Heart left ventricle (tissue), 16 donors: ENCODE measurements at regions not wholly inside any gene's neighbourhood (a gene's known extent, or its start where the extent isn't known, plus 50 kb on each side); places are given as distances from the start of the nearest gene placed in this dataset.

Source experiments
- ATAC-seq, 4 donors: fragments of 200-7000 bp; cut with Tn5 transposase; one replicate each; pipeline ENCODE4 v1.9.1; 2020 to 2022; ENCODE audit warnings: moderate library complexity in 4 of 4, mild to moderate bottlenecking in 3 of 4, moderate number of reproducible peaks in 1 of 4
- DNase-seq, 5 donors: peaks; one replicate each; pipeline ENCODE4 v3.0.0-alpha.2; 2020
- H3K27ac ChIP-seq, 12 donors: fragments of 200-600 bp; sonication (generic) in 4 of 12; one replicate each; pipeline versions ENCODE4 v1.5.0 to v1.8.0; 2016 to 2022; ENCODE audit warnings: mild to moderate bottlenecking in 2 of 12
- H3K27me3 ChIP-seq, 9 donors: fragments of 200-600 bp; sonication (generic) in 2 of 9; one replicate each; pipeline versions ENCODE4 v1.5.1 to v1.8.0; 2016 to 2022; ENCODE audit warnings: mild to moderate bottlenecking in 3 of 9
- H3K36me3 ChIP-seq, 9 donors: fragments of 200-600 bp; sonication (generic) in 2 of 9; one replicate each; pipeline versions ENCODE4 v1.5.0 to v1.8.0; 2018 to 2022; ENCODE audit warnings: mild to moderate bottlenecking in 2 of 9
- H3K4me1 ChIP-seq, 12 donors: fragments of 200-600 bp; sonication (generic) in 4 of 12; one replicate each; pipeline versions ENCODE4 v1.5.0 to v1.8.0; 2016 to 2022; ENCODE audit warnings: mild to moderate bottlenecking in 3 of 12
- H3K4me3 ChIP-seq, 12 donors: fragments of 200-600 bp; sonication (generic) in 4 of 12; one replicate each; pipeline versions ENCODE4 v1.5.0 to v1.8.0; 2017 to 2022; ENCODE audit warnings: mild to moderate bottlenecking in 9 of 12, moderate library complexity in 4 of 12
- H3K9me3 ChIP-seq, 12 donors: fragments of 200-600 bp; sonication (generic) in 4 of 12; one replicate each; pipeline versions ENCODE4 v1.5.0 to v1.8.0; 2016 to 2022; ENCODE audit warnings: mild to moderate bottlenecking in 1 of 12
- CTCF ChIP-seq, 12 donors: fragments of 200-600 bp; sonication (generic) in 4 of 12; IDR thresholded peaks; one replicate each; pipeline versions ENCODE4 v1.5.0 to v1.8.0; 2018 to 2022; ENCODE audit warnings: antibody characterized with exemption in 12 of 12, mild to moderate bottlenecking in 5 of 12
- POLR2A ChIP-seq, 2 donors: fragments of 450-650 bp; IDR thresholded peaks; one replicate each; pipeline ENCODE4 v1.6.1; 2017; ENCODE audit warnings: antibody characterized with exemption in 2 of 2, mild to moderate bottlenecking in 2 of 2, moderate library complexity in 2 of 2
- WGBS, 4 donors: extraction: QIAGEN DNeasy Blood & Tissue Kit in 2 of 4; methylation state at CpG; one replicate each; pipeline versions ENCODE4 v1.1.5 to v1.1.7; 2013 to 2018; 5-methylcytosine and 5-hydroxymethylcytosine counted together
- intact Hi-C, 10 donors: fragments of 100-400 bp; cut with DNase I; formaldehyde crosslinking; loops; one replicate each; pipeline versions ENCODE4 v1.11.1 to v1.14.2; 2022
- donor health status: ischemic (EF 13 %, LVEDD 7.1; RV severe dilation, severe dysfunction).
- donor health status: healthy with polysubstance abuse.
- donor health status: DM: no; HTN: yes; CAD: no.
- donor health status: DM: no; HTN: no; CAD: no.
- donor health status: ischemic (EF 25% LVEDD 6.9; RV normal size, moderate dysfunction).
- donor health status: ischemic (EF 25% LVEDD 5.7; RV mildly dilated, moderate dysfunction).
- donor health status: healthy.
- donor health status: DM: yes; HTN: yes; CAD: no.
- donor health status: ischemic (EF 35%, LVEDD 5.7; RV mildly dilated, moderate dysfunction).
- donor health status: nonischemic (EF 11% LVEDD 7.7; RV severe dilation, severe dysfunction).
- donor health status: DM: yes; HTN: yes; CAD: no.
- donor health status: PGD.
- donor health status: ischemic (EF 29% LVEDD 5.4; RV normal size, mild dysfunction).
- donor health status: nonischemic (EF 23%, LVEDD 6.1; RV moderate dilation, normal function).

- Histone ChIP-seq H3K27ac (no peak overlapping the region), H3K4me3 (no peak overlapping the region), H3K36me3 (no peaks in the 10 kb centered on the region), H3K27me3 (peaks cover 0 to 14% (median 0%) of the 10 kb centered on the region in 9 donors), H3K4me1 (no peaks in the 10 kb centered on the region), H3K9me3 (peaks cover 0 to 7% (median 0%) of the 10 kb centered on the region in 12 donors)
- 68 to 83% (median 73%) methylated on average over 7 to 9 of the region's 9 CpGs for WGBS, 4 donors
- ATAC-seq (no peak), DNase-seq (no peak)
- intact Hi-C loops = no loop called here
- TF ChIP-seq CTCF (IDR thresholded peaks at IDR 0.05) = no peak
- no peak for TF ChIP-seq POLR2A (IDR thresholded peaks at IDR 0.05)
Observed at GRCh38 chr11:71145368-71145767, 107.0 kb downstream of the SHANK2 start.

- H3K27me3 ChIP-seq = peaks cover 0 to 14% (median 0%) of the 10 kb centered on the region in 9 donors
- H3K4me1 ChIP-seq = peaks cover 0 to 2% (median 0%) of the 10 kb centered on the region in 12 donors
- intact Hi-C loops = no loop called here
- no peak overlapping the region for H3K27ac ChIP-seq
- H3K4me3 ChIP-seq = no peak overlapping the region
- DNase-seq = no peak
- no peak for ATAC-seq
- WGBS, 4 donors = 81 to 90% (median 89%) methylated on average over 5 of the region's 5 CpGs
- H3K36me3 ChIP-seq = no peaks in the 10 kb centered on the region
- H3K9me3 ChIP-seq = peaks cover 0 to 7% (median 0%) of the 10 kb centered on the region in 12 donors
- TF ChIP-seq CTCF (IDR thresholded peaks at IDR 0.05) (no peak), POLR2A (IDR thresholded peaks at IDR 0.05) (no peak)
Observed at GRCh38 chr11:71144736-71145135, 107.6 kb downstream of the SHANK2 start.

- no peak overlapping the region for H3K4me3 ChIP-seq
- no peak overlapping the region for H3K27ac ChIP-seq
- H3K9me3 ChIP-seq = peaks cover 0 to 7% (median 0%) of the 10 kb centered on the region in 12 donors
- ATAC-seq = no peak
- intact Hi-C loops = no loop called here
- TF ChIP-seq POLR2A (IDR thresholded peaks at IDR 0.05) (no peak), CTCF (IDR thresholded peaks at IDR 0.05) (no peak)
- peaks cover 0 to 6% (median 0%) of the 10 kb centered on the region in 12 donors for H3K4me1 ChIP-seq
- no peak for DNase-seq
- H3K27me3 ChIP-seq = peaks cover 0 to 14% (median 0%) of the 10 kb centered on the region in 9 donors
- H3K36me3 ChIP-seq = no peaks in the 10 kb centered on the region
- 79 to 91% (median 83%) methylated on average over 5 of the region's 5 CpGs for WGBS, 4 donors
Observed at GRCh38 chr11:71144010-71144409, 108.4 kb downstream of the SHANK2 start.

- intact Hi-C loops = no loop called here
- no peak for TF ChIP-seq CTCF (IDR thresholded peaks at IDR 0.05)
- no peak for TF ChIP-seq POLR2A (IDR thresholded peaks at IDR 0.05)
- 82 to 97% (median 86%) methylated on average over 6 to 22 of the region's 22 CpGs for WGBS, 4 donors
- no peak overlapping the region for H3K27ac ChIP-seq
- peaks cover 0 to 7% (median 0%) of the 10 kb centered on the region in 12 donors for H3K9me3 ChIP-seq
- H3K4me1 ChIP-seq = peaks cover 0 to 6% (median 0%) of the 10 kb centered on the region in 12 donors
- no peaks in the 10 kb centered on the region for H3K36me3 ChIP-seq
- no peak overlapping the region for H3K4me3 ChIP-seq
- H3K27me3 ChIP-seq = peaks cover 0 to 6% (median 0%) of the 10 kb centered on the region in 9 donors
- ATAC-seq (no peak), DNase-seq (no peak)
Observed at GRCh38 chr11:71140206-71140919, 112.0 kb downstream of the SHANK2 start.
